BJ (cell line): ENCODE measurements at regions not wholly inside any gene's neighbourhood (a gene's known extent, or its start where the extent isn't known, plus 50 kb on each side); places are given as distances from the start of the nearest gene placed in this dataset.
A peak's percentile ranks its signal among the peaks of the same experiment; 100 is the strongest.
"Not testable (repeated sequence)": the region's sequence is repeated elsewhere in the genome, so short reads cannot be mapped to it uniquely, and the experiment has no call there.

Experiments used
- CTCF ChIA-PET: fragments of 350-600 bp; formaldehyde crosslinking; extraction: SDS; loops from one replicate; lab custom pipeline; 2021; ENCODE audit warnings: antibody characterized with exemption, inconsistent platforms; lab: Yijun Ruan, JAX
- POLR2A ChIA-PET: fragments of 300-600 bp; sonication (Branson Sonifier 250); formaldehyde crosslinking; extraction: SDS; loops from one replicate; lab custom pipeline; 2021; ENCODE audit warnings: antibody characterized with exemption; lab: Charles Lee
- DNase-seq: peaks from one replicate; pipeline ENCODE4 v3.0.0-alpha.2; 2011; ENCODE audit warnings: low read depth
- H3K27me3 ChIP-seq: 2 replicates; pipeline ENCODE4 v1.6.0; 2011; ENCODE audit warnings: low read length; ENCODE audit not compliant: control insufficient read depth, insufficient read depth
- H3K36me3 ChIP-seq: 2 replicates; pipeline ENCODE4 v1.5.1; 2011; ENCODE audit warnings: low read length; ENCODE audit not compliant: control insufficient read depth, insufficient read depth
- H3K4me3 ChIP-seq: 2 replicates; pipeline ENCODE4 v1.5.1; 2011; ENCODE audit warnings: low read depth, mild to moderate bottlenecking, control low read depth, low read length

DNA sequence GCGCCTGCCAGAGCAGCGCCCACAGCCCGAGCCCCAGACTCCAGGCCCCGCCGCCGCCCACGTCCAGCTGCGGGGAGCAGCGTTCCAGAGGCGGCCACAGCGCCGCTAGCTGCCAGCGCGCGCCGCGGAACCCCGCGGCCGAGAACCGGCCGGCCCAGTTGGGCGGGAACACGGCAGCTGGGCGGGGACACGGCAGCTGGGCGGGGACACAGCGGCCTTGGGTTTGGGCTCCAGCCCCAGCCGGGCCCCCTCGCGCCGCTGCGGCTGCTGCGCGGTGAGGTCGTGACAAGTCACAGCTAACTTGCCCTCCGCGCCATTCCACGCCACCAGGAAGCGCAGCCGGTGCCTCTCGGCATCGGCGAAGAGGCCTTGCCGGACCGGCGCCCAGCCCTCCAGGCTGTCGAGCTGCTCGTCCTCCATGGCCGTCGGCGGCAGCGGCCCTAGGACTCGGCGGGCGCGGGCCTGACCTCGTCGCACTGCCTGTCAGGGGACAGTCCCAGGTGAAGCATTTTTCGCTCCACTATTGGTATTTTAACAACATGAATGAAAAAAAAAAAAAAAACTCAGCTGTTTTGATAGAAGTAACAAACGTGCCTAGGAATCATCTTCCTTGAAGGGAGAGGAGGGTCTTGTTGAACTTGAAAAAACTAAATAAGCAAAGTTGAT, 56.6 kb upstream of the GOLGA8N start:
- CTCF ChIA-PET, POLR2A ChIA-PET, H3K27me3 ChIP-seq, DNase-seq, H3K36me3 ChIP-seq: not testable (repeated sequence)
- H3K4me3 ChIP-seq, result peak overlapping the region; percentile 45

DNA sequence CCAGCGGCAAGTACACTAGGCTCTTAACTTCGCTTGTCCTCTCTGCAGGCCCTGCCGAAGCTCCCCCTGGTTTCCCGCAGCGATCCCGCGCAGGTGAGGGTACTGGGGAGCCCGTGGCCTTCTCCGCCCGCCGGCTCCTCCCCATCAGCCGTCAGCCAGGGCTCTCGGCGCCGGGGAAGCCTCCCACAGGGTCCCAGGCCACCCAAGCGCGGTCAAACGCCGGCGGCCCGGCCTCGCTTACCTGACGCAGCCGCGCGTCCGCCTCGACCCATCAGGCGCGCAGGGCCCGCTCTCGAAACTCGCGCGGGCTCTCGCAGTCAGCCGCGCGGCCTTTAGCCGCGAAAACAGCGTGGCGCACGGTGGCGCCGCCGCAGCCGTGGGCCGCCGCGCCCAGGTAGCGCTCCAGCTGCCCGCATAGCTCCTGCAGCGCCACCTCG, 57.2 kb upstream of the GOLGA8N start:
- POLR2A ChIA-PET, result not testable (repeated sequence)

DNA sequence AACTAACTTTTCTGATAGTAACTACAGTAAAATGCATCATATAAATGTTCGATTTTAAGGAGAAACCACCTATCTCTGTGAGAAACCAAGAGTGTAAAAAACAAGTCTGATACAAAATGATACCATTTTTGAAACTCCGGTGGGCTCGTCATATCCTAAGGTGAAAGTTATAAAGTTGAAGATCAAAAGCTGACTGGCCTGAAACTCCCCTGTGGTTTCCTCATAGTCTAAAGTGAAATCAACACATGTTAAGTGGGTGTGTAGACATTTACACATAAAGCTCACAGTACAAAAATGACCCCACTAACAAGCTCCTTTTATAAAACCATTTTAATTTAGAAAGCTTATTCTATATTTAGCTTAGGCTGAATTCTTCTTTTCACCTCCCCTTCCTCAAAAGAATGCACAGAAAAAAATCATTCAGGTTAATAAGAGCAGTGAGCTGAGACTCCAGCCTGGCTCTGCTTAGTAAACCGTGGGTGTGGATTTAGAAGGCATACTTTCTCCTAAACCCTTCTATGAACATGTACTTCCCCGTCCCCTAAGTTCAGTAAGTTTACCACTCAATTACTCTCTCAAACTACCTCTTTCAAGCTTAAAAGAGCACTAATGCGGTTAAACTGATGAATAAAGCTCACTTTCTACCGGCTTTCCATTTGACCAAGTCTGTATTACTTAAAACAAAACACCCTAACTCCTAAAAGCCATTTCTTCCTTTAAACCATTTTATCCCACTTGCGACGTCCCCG, 57.9 kb upstream of the GOLGA8N start:
- CTCF ChIA-PET, H3K27me3 ChIP-seq, DNase-seq, H3K4me3 ChIP-seq, POLR2A ChIA-PET, H3K36me3 ChIP-seq: not testable (repeated sequence)

More for the DNA sequence above, 57.2 kb upstream of the GOLGA8N start:
- H3K4me3 ChIP-seq, H3K36me3 ChIP-seq, H3K27me3 ChIP-seq, DNase-seq, CTCF ChIA-PET: not testable (repeated sequence)

GRCh38 chr15:32522900-32523299, 67.5 kb upstream of the GOLGA8O start:
- H3K36me3 ChIP-seq, H3K27me3 ChIP-seq, POLR2A ChIA-PET, DNase-seq, H3K4me3 ChIP-seq, CTCF ChIA-PET: not testable (repeated sequence)

GRCh38 chr15:32522421-32522820, 67.0 kb upstream of the GOLGA8O start:
- H3K4me3 ChIP-seq, H3K27me3 ChIP-seq, POLR2A ChIA-PET, H3K36me3 ChIP-seq, DNase-seq, CTCF ChIA-PET: not testable (repeated sequence)

GRCh38 chr15:32518976-32519375, 63.5 kb upstream of the GOLGA8O start:
- POLR2A ChIA-PET, H3K27me3 ChIP-seq, DNase-seq, CTCF ChIA-PET, H3K4me3 ChIP-seq, H3K36me3 ChIP-seq: not testable (repeated sequence)

GRCh38 chr15:32518013-32518412, 62.6 kb upstream of the GOLGA8O start:
- H3K27me3 ChIP-seq, H3K36me3 ChIP-seq, DNase-seq, CTCF ChIA-PET, POLR2A ChIA-PET, H3K4me3 ChIP-seq: not testable (repeated sequence)

GRCh38 chr15:32516954-32517353, 61.5 kb upstream of the GOLGA8O start:
- H3K36me3 ChIP-seq, H3K27me3 ChIP-seq, POLR2A ChIA-PET, H3K4me3 ChIP-seq, CTCF ChIA-PET, DNase-seq: not testable (repeated sequence)

- DNase-seq, H3K27me3 ChIP-seq, H3K36me3 ChIP-seq, POLR2A ChIA-PET, H3K4me3 ChIP-seq, CTCF ChIA-PET: not testable (repeated sequence)
Observed at GRCh38 chr15:32513378-32513777, 57.9 kb upstream of the GOLGA8O start.

DNA sequence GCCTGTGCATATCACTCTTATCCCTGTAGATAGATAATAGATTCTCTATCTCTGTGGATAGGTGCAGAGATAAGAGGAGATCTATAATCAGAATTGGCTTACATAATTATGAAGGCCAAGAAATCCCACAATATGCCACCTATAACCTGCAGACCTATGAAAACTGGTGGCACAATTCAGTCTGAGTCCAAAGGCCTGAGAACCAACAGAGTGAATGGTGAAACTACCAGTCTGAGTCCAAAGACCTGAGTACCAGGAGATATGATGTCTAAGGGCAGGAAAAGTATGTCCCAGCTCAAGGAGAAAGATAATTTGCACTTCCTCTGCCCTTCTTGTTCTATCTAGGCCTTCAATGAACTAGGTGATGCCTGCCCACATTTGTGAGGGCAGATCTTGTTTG, 54.6 kb upstream of the GOLGA8O start:
- POLR2A ChIA-PET, DNase-seq, H3K36me3 ChIP-seq, H3K27me3 ChIP-seq, H3K4me3 ChIP-seq, CTCF ChIA-PET: not testable (repeated sequence)

- DNase-seq, H3K36me3 ChIP-seq, CTCF ChIA-PET: not testable (repeated sequence)
Observed at GRCh38 chr15:32508081-32508480, 52.6 kb upstream of the GOLGA8O start.

GRCh38 chr15:32506787-32507186, 51.4 kb upstream of the GOLGA8O start:
- CTCF ChIA-PET, H3K4me3 ChIP-seq, H3K36me3 ChIP-seq, DNase-seq, POLR2A ChIA-PET, H3K27me3 ChIP-seq: not testable (repeated sequence)

More at GRCh38 chr15:32508081-32508480, 52.6 kb upstream of the GOLGA8O start:
- H3K27me3 ChIP-seq, H3K4me3 ChIP-seq, POLR2A ChIA-PET: not testable (repeated sequence)

DNA sequence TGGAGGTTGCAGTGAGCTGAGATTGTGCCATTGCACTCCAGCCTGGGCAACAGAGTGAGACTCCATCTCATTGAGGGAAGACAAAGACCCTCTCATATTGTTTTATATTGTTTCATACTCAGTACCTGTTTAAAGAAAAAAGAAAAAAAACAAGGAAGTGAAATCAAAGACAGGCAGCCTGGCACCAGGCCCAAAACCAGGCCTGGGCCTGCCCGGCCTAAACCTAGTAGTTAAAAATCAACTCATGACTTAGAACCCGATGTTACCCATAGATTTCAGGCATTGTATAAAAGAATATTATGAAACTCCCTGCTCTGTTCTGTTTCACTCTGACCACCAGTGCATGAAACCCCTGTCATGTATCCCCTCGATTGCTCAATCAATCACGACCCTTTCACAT, 50.2 kb upstream of the GOLGA8O start:
- CTCF ChIA-PET, H3K36me3 ChIP-seq, H3K4me3 ChIP-seq, H3K27me3 ChIP-seq, POLR2A ChIA-PET, DNase-seq: not testable (repeated sequence)
